HG03045 (cell line): ENCODE measurements at regions not wholly inside any gene's neighbourhood (a gene's known extent, or its start where the extent isn't known, plus 50 kb on each side); places are given as distances from the start of the nearest gene placed in this dataset.
"Not testable (repeated sequence)": the region's sequence is repeated elsewhere in the genome, so short reads cannot be mapped to it uniquely, and the experiment has no call there.

Source experiments
- ATAC-seq: cut with Tn5 transposase; IDR thresholded peaks from one replicate; pipeline ENCODE4 v1.9.1; 2021; ENCODE audit warnings: mild to moderate bottlenecking, moderate library complexity; ENCODE audit not compliant: unreplicated experiment

- no peak for ATAC-seq
Observed at GRCh38 chr21:15301014-15301413, 236.2 kb upstream of the NRIP1 start.

DNA sequence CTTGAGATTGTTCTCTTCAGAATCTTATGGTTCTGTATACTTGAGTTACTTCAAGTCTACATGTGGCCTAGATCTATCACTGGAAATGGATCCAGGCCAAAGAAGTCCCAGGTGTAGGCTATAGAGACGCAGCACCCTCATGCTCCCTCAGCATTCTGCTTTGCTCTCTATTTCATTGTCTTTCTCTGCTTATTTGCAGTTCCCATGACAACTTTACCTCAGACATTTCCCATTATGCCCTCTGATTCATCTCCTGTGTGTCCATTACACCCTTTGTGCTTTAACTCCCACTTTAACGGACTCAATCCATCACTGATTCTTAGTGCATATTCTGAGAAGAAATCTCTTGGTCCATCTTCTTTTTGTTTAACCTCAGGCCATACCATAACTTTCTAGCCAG lies 236.9 kb upstream of the NRIP1 start:
- no peak for ATAC-seq

- no peak for ATAC-seq
Observed at GRCh38 chr21:15306271-15306670, 241.5 kb upstream of the NRIP1 start.

DNA sequence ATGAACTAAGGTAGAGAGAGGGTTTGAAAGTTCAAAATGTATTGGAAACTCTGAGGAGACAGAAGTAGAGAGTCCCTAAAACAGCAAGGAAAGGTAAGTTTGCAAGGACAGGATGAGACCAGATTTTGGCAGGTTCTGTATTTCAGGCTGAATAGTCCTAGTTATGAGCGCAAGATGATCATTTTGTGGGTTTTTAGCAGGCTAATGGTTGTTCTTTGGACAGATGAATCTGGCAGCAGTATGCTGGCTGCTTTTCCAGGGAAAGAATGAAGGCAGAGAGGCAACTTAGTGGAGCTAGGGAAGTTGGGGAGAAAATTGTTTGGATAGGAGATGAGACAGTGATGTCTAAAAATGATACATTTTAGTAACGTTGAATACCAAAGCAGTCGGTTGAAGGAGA lies 243.5 kb upstream of the NRIP1 start:
- ATAC-seq, result no peak

DNA sequence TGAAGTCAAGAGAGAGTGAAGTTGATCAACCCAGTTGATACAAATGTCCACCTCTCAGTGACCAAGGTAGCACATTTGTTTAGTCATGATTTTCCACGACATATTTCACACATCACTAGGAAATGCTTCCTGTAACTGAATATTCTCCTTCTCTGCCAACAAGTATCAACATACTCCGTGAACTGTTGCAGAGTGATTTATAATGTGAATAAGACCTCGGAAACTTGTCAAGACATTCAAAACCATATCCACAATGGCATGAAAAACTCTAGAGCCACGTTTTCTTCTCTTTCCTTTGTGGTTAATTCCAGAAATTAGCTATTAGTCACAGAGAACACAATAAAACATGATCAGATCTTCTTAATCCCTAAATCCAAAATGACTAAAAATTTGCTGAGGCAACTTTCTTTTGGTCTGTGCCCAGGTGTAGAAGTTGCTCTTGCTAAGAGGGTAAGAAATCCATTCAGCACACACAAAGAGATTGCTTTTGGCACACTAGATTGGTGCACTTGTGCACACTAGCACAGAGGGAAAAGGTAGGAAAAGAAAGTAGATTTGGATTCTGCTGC lies 244.3 kb upstream of the NRIP1 start:
- no peak for ATAC-seq

- ATAC-seq, result no peak
Observed at GRCh38 chr21:15309721-15310120, 244.9 kb upstream of the NRIP1 start.

GRCh38 chr21:15311510-15311909 lies 246.7 kb upstream of the NRIP1 start:
- ATAC-seq, result no peak

DNA sequence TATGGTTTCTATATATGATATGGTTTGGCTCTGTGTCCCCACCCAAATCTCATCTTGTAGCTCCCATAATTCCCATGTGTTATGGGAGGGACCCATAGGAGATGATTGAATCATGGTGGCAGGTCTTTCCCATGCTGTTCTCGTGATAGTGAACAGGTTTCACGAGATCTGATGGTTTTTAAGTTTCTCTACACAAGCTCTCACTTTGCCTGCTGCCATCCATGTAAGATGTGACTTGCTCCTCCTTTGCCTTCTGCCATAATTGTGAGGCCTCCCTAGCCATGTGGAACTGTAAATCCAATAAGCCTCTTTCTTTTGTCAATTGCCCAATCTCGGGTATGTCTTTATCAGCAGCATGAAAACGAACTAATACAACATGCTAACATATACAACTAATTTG lies 252.2 kb upstream of the NRIP1 start:
- not testable (repeated sequence) for ATAC-seq

DNA sequence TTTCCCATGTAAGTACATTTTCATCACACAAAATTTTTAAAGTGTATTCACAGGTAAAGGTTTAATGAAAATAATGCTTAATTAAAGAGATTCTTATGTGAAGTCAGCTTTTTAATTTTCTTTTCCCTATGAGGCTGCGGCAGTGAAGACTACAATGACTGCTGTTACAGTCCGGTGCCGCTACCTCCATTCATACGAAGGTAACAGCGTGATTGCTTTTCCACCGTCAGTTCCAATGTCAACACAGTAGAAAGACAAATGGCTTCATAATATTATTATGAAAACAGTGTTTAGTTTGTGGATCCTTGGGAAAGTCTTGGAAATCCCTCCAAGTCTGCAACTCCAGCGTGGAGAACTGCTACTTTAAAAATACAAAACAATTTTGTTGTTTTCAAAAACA lies 254.9 kb upstream of the NRIP1 start:
- no peak for ATAC-seq

- no peak for ATAC-seq
Observed at GRCh38 chr21:15324542-15324941, 259.7 kb upstream of the NRIP1 start.

DNA sequence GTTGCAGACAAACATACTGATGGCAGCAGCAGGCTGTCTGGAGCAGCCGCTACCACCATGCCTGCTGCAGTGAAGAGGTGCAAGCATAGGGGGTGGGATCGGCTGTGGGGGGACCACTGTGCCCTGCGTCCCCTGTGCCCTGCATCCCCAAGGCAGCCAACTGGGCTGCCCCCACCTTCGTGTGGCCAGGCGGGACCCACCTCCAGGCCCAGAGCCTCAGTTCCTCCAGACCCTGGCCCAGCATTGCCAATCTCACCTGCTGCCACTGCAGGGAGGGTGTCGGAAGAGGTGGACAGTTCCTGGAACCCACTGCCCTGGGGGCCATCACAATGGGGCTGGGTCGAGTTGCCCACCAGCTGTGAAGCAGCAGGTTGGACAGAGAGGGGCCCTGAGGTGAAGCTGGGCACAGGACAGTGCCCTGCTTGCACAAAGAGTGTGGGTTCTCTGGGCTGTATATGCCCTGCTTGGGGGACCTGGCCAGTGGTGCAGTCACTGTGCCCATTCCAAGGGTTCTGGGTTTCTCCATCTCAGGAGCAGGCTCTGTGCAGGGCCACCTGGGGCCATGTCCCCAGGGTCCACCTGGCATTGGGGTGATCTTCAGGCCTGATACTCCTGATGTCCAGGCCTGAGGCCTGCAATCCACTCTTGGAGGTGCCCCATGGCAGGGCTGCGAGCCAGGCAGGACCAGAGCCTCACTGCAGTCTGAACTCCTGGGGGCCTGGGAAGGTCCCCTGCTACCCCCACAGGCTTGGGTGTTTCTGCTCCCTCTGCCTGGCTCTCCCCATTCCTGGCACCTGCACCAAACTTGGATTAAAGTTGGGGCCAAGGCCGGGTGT lies 261.4 kb upstream of the NRIP1 start:
- no peak for ATAC-seq

- ATAC-seq, result no peak
Observed at GRCh38 chr21:15327637-15328265, 263.0 kb upstream of the NRIP1 start.

DNA sequence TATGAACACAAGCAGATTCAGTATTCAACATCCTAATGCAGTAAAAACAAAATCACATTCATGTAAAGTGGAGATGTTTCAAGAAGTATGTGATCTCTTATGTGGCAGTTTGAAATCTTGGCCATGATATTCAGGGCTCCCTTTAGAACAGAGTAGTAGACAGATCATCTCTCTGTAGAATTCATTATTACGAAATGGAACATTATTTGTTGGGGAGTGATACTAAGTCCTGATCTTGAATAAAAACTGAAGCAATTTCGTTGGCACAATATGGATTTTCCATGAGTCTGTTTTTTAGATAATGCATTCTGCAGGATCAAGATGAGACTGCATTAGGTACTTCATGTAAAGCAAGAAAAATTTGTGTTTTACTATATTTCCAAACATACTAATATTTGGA lies 264.4 kb upstream of the NRIP1 start:
- ATAC-seq, result no peak

DNA sequence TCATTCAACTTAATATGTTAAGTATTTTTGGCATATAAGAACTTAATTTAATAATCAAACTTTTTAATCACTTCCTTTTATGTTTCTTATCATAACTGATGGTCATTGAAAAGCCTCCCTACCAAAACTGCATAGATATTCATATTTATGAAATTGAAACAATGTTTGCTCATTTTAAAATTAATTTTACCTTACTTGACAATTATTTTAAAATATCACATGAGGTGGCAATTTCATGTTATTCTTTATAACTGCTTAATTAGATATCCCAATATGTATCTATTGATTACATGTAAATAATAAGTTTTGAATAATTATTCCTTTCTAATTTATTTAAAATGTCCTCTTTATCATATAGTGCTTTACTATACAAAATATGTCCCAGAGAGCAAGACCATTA lies 266.1 kb upstream of the NRIP1 start:
- ATAC-seq, result no peak

DNA sequence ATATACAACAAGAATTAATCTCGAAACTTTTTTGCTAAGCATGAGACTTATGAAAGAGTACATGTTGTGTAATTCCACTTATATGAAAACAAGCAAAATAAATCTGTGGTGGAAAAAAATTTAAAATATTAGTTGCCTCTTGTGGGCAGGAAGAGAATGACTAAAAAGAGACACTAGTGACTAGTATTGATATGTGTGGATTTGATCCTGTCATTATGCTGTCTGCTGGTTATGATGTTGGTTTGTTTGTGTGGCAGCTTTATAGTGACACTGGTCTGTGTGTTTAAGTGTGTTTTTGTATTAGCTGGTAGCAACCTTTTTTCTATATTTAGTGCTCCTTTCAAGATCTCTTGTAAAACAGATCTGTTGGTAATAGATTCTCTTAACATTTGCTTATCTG lies 267.8 kb upstream of the NRIP1 start:
- ATAC-seq, result no peak

DNA sequence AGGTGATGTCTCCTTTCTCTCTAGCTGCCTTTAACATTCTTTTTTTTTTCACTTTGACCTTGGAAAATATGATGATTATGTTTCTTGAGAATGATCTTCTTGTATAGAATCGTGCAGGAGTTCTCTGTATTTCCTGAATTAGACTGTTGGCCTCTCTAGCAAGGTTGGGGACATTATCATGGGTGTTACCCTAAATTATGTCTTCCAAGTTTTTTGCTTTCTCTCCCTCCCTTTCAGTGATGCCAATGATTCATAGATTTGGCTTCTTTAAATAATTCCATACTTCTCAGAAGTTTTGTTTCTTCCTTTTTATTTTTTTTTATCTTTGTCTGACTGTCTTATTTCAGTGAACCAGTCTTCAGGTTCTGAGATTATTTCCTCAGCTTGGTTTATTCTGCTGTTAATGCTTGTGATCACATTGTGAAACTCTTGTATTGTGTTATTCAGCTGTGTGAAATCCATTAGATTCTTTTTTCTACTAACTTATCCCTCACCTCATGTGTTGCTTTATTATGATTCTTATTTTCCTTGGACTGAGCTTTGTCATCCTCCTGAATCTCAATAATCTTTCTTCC lies 268.4 kb upstream of the NRIP1 start:
- no peak for ATAC-seq

- ATAC-seq, result no peak
Observed at GRCh38 chr21:15333951-15334350, 269.2 kb upstream of the NRIP1 start.

- no peak for ATAC-seq
Observed at GRCh38 chr21:15343066-15343465, 278.3 kb upstream of the NRIP1 start.

DNA sequence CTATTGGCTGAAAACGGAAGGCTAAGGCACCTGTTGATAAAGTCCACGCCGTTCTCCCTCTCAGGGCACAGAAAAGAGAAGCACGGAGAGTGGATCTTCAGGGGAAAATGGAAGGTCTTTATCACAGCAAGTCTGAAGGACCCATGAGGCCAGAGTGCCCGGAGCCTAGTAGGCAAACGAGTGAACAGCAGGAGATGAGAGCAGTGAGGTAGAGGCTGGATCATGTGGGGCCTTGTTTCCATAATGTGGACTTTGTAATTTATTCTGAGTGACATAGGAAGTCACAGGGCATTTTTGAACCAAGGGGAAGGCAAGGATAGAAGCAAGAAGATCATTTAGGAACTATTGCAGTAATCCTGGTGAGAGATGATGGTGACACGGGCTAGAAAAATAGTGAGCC lies 287.2 kb upstream of the NRIP1 start:
- no peak for ATAC-seq

GRCh38 chr21:15353546-15353945 lies 288.7 kb upstream of the NRIP1 start:
- no peak for ATAC-seq

GRCh38 chr21:15354516-15354915 lies 289.7 kb upstream of the NRIP1 start:
- ATAC-seq, result no peak

DNA sequence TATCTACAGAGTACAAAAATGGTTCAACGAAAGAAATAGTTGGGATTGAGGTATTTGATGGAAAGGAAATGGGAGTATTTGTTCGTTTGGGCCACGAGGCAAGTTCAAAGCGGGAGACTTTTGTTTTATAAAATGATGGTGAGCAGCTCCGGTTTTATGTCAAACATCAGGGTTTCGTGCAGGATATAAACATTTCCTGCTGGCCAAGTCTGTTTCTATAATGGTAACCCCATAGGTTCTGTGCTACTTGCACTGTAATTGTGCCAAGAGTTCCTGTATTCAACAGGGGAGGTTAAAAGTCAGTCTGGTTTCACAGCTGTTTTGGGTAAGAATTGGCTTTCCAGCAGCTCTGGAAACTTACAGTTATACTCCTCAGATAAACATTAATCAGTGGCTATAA lies 290.3 kb upstream of the NRIP1 start:
- no peak for ATAC-seq
